SJCRH30 (cell line): ENCODE measurements at regions not wholly inside any gene's neighbourhood (a gene's known extent, or its start where the extent isn't known, plus 50 kb on each side); places are given as distances from the start of the nearest gene placed in this dataset.
A peak's percentile ranks its signal among the peaks of the same experiment; 100 is the strongest.
"Not testable (repeated sequence)": the region's sequence is repeated elsewhere in the genome, so short reads cannot be mapped to it uniquely, and the experiment has no call there.

Source experiments
- DNase-seq, 2 experiments: peaks; one replicate each; pipeline ENCODE4 v3.0.0-alpha.2; 2015 to 2020
- H3K27ac ChIP-seq: fragments of 250-450 bp; sonication (Bioruptor Pico); 2 replicates; pipeline ENCODE4 v1.5.1; 2020; ENCODE audit warnings: mild to moderate bottlenecking, moderate library complexity
- H3K27me3 ChIP-seq: fragments of 250-450 bp; sonication (Bioruptor Pico); 2 replicates; pipeline ENCODE4 v1.5.1; 2020; ENCODE audit warnings: mild to moderate bottlenecking, moderate library complexity
- H3K36me3 ChIP-seq: fragments of 250-450 bp; sonication (Bioruptor Pico); 2 replicates; pipeline ENCODE4 v1.5.1; 2020; ENCODE audit warnings: mild to moderate bottlenecking, moderate library complexity
- H3K4me1 ChIP-seq: fragments of 250-450 bp; sonication (Bioruptor Pico); 2 replicates; pipeline ENCODE4 v1.5.1; 2020; ENCODE audit warnings: mild to moderate bottlenecking, moderate library complexity
- H3K4me3 ChIP-seq: fragments of 250-450 bp; sonication (Bioruptor Pico); 2 replicates; pipeline ENCODE4 v1.5.1; 2020; ENCODE audit warnings: mild to moderate bottlenecking, moderate library complexity
- H3K9me3 ChIP-seq: fragments of 250-450 bp; sonication (Bioruptor Pico); replicated peaks from 2 replicates; pipeline ENCODE4 v1.5.1; 2020; ENCODE audit warnings: mild to moderate bottlenecking, moderate library complexity

DNA sequence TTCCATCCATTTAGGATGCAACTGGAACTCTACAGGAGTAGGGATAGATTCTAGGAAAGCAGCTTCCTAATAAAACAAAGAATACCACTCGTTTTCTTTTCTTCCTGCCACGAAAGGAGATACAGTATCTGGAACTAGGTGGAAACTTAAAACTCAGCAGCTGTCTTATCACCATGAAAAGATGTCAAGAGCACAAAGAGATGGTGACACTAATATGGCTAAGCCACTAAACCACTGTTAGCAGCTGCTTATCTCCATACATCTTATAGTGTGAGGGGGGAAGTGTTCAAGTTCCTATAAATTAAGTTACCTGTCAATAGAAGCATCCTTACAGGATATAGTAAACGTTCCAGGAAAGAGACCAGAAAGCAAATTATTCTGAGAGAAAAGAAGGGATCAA lies 162.5 kb downstream of the TYW3 start:
- Histone ChIP-seq H3K27ac (no peak overlapping the region), H3K36me3 (no peaks in the 10 kb centered on the region), H3K4me1 (0 out of 2 replicates have a peak, but pooled peaks cover 3% of the 10 kb centered on the region), H3K4me3 (no peak overlapping the region), H3K9me3 (no peaks in the 10 kb centered on the region), H3K27me3 (no peaks in the 10 kb centered on the region)
- DNase-seq = peak in 1 of 2 experiments; percentile 29

DNA sequence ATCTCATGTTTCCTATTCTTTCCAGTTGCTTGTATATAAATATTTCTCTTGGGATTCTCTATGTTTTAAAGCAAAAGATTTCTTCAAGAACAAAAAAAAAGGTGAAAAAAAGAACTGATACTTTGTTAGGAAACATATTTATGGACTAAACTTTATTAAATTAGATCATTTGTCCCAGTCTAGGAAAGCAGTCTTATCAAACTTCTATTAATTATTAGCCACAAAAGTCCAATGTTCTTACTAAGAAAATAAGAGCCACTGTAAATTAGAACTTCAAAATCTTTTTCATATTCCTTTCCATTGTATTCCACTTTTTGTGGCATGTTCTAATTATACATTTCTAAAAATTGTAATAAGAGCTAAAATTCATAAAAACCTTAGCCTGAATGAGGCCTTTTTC lies 175.2 kb downstream of the TYW3 start:
- no peaks in the 10 kb centered on the region for H3K4me1 ChIP-seq
- H3K36me3 ChIP-seq = no peaks in the 10 kb centered on the region
- no peak for DNase-seq
- H3K9me3 ChIP-seq = no peaks in the 10 kb centered on the region
- H3K27ac ChIP-seq = no peak overlapping the region
- H3K27me3 ChIP-seq = no peaks in the 10 kb centered on the region
- no peak overlapping the region for H3K4me3 ChIP-seq

DNA sequence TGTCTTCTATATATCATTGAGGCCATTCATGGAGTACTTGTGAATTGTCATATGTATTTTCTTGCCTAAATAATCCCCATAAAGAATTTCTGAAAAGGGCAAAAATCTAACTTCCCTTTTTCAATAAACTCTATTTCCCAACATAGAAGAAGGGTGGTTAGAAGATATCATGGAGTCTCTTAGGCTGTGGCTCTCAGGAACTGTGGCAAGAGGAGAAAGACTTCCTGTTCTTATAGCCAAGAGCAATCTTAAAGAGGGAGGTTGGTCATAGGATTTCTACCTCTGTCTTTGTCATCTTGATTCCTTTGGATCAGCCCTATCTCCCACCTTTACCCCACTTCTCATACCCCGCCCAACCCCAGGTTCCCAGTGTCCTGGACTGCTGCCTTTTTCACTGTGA lies 175.8 kb downstream of the TYW3 start:
- no peak for DNase-seq
- Histone ChIP-seq H3K27me3 (no peaks in the 10 kb centered on the region), H3K4me1 (no peaks in the 10 kb centered on the region), H3K36me3 (no peaks in the 10 kb centered on the region), H3K4me3 (no peak overlapping the region), H3K27ac (no peak overlapping the region), H3K9me3 (no peaks in the 10 kb centered on the region)

- H3K4me3 ChIP-seq = no peak overlapping the region
- no peak overlapping the region for H3K27ac ChIP-seq
- no peaks in the 10 kb centered on the region for H3K4me1 ChIP-seq
- DNase-seq = no peak
- no peaks in the 10 kb centered on the region for H3K9me3 ChIP-seq
- no peaks in the 10 kb centered on the region for H3K27me3 ChIP-seq
- no peaks in the 10 kb centered on the region for H3K36me3 ChIP-seq
These were observed 181.0 kb downstream of the TYW3 start for GRCh38 chr1:74913978-74914377.

DNA sequence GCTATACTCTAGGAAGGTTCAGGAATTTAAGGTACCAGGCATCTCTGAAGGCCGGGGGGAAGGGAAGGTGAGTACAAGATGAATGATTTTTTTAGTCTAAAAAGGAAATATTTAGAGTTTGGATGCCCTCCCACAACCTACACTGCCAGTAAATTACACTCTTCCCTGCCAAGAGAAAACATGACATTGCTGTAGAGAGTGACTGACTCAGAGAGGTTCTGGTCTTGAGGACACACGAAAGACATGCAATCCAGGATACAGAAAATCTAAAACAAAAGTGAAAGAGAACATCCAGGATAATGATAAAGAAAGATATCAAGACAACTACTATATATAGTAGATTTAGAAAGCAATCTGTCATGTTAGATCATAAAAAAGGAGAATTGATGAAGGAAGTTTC lies 200.5 kb downstream of the TYW3 start:
- Histone ChIP-seq H3K9me3 (no peaks in the 10 kb centered on the region), H3K27ac (no peak overlapping the region), H3K4me3 (no peak overlapping the region), H3K4me1 (no peaks in the 10 kb centered on the region), H3K27me3 (no peaks in the 10 kb centered on the region), H3K36me3 (no peaks in the 10 kb centered on the region)
- no peak for DNase-seq

- no peak for DNase-seq
- Histone ChIP-seq H3K9me3 (no peaks in the 10 kb centered on the region), H3K4me1 (no peaks in the 10 kb centered on the region), H3K27me3 (no peaks in the 10 kb centered on the region), H3K27ac (no peak overlapping the region), H3K36me3 (no peaks in the 10 kb centered on the region), H3K4me3 (no peak overlapping the region)
These were observed 198.7 kb upstream of the LHX8 start for GRCh38 chr1:74935446-74935845.

DNA sequence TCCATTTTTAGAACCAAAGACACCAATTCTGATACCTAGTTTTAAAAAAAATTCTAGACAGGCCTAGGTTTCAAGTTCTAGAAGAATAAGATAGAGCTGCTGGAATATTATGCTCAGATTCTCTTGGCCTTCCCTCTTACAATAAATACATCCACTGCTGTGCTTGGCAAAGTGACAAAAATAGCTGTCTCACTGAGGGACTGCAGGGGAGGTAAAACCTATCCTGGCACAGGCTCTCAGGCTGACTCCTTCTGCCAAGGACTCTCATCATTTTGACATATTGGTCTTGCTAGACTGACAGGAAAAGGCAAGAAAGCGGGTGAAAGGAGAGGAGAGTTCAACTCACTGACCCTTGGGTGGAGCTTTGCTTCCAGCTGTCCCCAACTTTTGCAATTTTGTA lies 197.0 kb upstream of the LHX8 start:
- DNase-seq = peak in 1 of 2 experiments; percentile 9
- no peaks in the 10 kb centered on the region for H3K4me1 ChIP-seq
- no peak overlapping the region for H3K4me3 ChIP-seq
- H3K36me3 ChIP-seq = no peaks in the 10 kb centered on the region
- no peak overlapping the region for H3K27ac ChIP-seq
- no peaks in the 10 kb centered on the region for H3K27me3 ChIP-seq
- H3K9me3 ChIP-seq = no peaks in the 10 kb centered on the region

GRCh38 chr1:74943046-74943445 lies 191.1 kb upstream of the LHX8 start:
- no peaks in the 10 kb centered on the region for H3K4me1 ChIP-seq
- no peaks in the 10 kb centered on the region for H3K27me3 ChIP-seq
- no peak overlapping the region for H3K4me3 ChIP-seq

GRCh38 chr1:74946388-74946787 lies 187.8 kb upstream of the LHX8 start:
- H3K4me1 ChIP-seq = no peaks in the 10 kb centered on the region
- H3K27me3 ChIP-seq = no peaks in the 10 kb centered on the region
- no peaks in the 10 kb centered on the region for H3K9me3 ChIP-seq
- no peak for DNase-seq
- no peaks in the 10 kb centered on the region for H3K36me3 ChIP-seq
- no peak overlapping the region for H3K27ac ChIP-seq
- H3K4me3 ChIP-seq = no peak overlapping the region

More at GRCh38 chr1:74943046-74943445, 191.1 kb upstream of the LHX8 start:
- H3K27ac ChIP-seq = no peak overlapping the region
- no peaks in the 10 kb centered on the region for H3K36me3 ChIP-seq
- no peaks in the 10 kb centered on the region for H3K9me3 ChIP-seq
- no peak for DNase-seq

- not testable (repeated sequence) for H3K4me1 ChIP-seq, H3K4me3 ChIP-seq, H3K9me3 ChIP-seq, H3K36me3 ChIP-seq, H3K27ac ChIP-seq, H3K27me3 ChIP-seq, DNase-seq
These were observed 184.8 kb upstream of the LHX8 start for GRCh38 chr1:74949348-74949747.

DNA sequence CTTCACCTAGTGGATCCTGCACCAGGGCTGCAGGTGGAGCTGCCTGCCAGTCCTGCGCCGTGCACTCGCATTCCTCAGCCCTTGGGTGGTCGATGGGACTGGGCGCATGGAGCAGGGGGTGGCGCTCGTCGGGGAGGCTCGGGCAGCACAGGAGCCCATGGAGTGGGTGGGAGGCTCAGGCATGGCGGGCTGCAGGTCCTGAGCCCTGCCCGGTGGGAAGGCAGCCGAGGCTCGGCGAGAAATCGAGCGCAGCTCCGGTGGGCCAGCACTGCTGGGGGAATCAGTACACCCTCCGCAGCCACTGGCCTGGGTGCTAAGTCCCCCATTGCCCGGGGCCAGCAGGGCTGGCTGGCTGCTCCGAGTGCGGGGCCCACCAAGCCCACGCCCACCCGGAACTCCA lies 182.2 kb upstream of the LHX8 start:
- DNase-seq, H3K36me3 ChIP-seq, H3K9me3 ChIP-seq, H3K27me3 ChIP-seq, H3K4me1 ChIP-seq, H3K4me3 ChIP-seq, H3K27ac ChIP-seq: not testable (repeated sequence)

- Histone ChIP-seq H3K27me3 (no peaks in the 10 kb centered on the region), H3K4me1 (no peaks in the 10 kb centered on the region), H3K4me3 (no peak overlapping the region), H3K36me3 (no peaks in the 10 kb centered on the region), H3K9me3 (no peaks in the 10 kb centered on the region), H3K27ac (no peak overlapping the region)
- no peak for DNase-seq
These were observed 181.4 kb upstream of the LHX8 start for GRCh38 chr1:74952786-74953185.

DNA sequence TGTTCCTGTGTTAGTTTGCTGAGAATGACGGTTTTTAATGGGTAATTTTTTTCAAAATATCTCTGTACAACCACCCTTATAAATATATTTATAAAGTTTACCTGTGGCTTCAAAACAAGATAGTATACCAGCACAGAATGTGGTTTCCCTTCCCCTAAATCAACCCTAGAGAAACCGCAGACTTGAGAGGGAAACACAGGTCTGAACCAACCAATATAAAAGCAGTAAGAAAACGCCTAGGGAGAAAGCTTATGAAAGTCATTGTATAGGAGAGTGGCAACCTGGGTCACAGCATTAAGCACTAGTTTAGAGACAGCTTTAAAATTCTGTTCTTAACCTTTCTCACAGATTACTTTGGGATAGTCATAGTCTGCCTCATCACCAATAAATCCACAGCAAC lies 180.6 kb upstream of the LHX8 start:
- Histone ChIP-seq H3K27ac (no peak overlapping the region), H3K9me3 (no peaks in the 10 kb centered on the region), H3K4me1 (no peaks in the 10 kb centered on the region), H3K4me3 (no peak overlapping the region), H3K27me3 (no peaks in the 10 kb centered on the region), H3K36me3 (no peaks in the 10 kb centered on the region)
- no peak for DNase-seq

DNA sequence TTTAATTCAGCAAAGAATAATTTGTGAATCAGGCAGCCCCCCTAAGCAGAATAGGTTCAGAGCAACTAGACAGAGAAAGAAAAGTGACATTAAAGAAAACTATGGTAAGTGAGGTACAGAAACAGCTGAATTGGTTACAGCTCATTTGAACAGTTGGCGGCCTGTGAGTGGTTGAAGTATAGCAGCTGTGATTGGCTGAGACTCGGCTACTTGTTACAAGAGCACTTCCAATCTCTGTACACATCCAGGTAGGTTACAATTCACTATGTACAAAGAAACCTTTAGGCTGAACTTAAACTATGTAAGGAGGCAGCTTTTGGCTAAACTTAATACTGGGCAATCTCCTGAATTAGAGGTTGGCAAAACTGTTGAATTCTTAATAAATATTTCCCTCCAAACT lies 171.1 kb upstream of the LHX8 start:
- H3K36me3 ChIP-seq = no peaks in the 10 kb centered on the region
- DNase-seq = peak; percentile 16 to 43
- no peaks in the 10 kb centered on the region for H3K9me3 ChIP-seq
- H3K27me3 ChIP-seq = no peaks in the 10 kb centered on the region
- H3K27ac ChIP-seq = no peak overlapping the region
- no peak overlapping the region for H3K4me3 ChIP-seq
- no peaks in the 10 kb centered on the region for H3K4me1 ChIP-seq

DNA sequence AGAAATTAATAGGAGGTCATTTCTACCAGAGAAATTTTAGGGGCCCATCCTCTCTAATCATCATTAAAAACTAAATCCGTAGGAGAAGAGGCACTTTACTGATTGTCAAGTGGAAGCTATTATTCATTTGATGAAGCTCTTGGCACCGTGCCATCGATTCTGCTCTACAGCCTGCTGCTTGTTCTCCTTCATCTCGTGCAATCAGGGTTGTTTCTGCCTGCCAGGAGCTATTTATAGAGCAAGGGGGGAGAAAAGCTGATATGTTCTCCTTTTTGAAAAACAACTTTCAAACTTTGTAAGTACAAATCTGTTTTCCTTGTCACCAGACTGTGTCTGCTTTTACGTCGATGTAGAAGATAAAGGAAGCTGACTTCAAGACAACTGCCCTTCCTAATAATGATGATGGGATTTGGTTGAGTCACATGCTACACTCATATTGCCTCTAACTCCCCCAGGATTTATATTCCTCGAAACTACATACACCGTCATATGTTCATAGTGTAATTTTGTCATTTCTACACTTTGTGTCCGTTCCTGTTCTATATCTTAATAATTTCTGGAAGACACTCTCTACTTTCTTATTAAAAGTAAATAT lies 169.6 kb upstream of the LHX8 start:
- Histone ChIP-seq H3K4me1 (no peaks in the 10 kb centered on the region), H3K27ac (no peak overlapping the region), H3K4me3 (no peak overlapping the region), H3K9me3 (no peaks in the 10 kb centered on the region), H3K27me3 (no peaks in the 10 kb centered on the region), H3K36me3 (no peaks in the 10 kb centered on the region)
- DNase-seq = peak; percentile 16 to 53

DNA sequence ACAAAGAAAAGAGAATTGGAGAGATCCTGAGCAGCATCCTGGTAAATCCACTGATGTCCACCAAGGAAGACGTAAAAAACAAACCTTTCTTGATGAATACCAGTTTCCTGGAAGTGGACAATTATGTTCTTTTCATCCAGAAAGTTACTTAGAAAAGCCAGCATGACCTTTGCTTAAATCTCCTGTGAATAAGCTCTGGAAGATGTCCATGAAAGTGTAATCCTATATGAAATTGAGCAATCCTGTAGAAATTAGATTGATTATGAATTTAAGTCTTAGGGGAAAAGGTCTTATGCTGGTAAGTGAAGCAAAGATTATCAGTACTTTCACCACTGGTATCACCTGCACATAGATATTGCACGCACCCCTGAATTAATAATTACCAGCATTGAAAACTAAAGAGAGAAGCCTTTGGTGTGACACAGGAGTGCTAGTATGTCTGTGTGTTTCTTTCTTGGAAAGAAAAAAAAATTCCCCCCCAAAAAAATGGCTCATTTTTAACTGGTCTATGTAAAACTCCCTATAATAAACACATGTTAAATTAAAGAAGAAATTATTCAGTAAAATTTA lies 164.5 kb upstream of the LHX8 start:
- Histone ChIP-seq H3K9me3 (no peaks in the 10 kb centered on the region), H3K4me3 (no peak overlapping the region), H3K27ac (no peak overlapping the region), H3K36me3 (no peaks in the 10 kb centered on the region), H3K4me1 (no peaks in the 10 kb centered on the region), H3K27me3 (no peaks in the 10 kb centered on the region)
- no peak for DNase-seq
